HG03060 (cell line): ENCODE measurements at regions not wholly inside any gene's neighbourhood (a gene's known extent, or its start where the extent isn't known, plus 50 kb on each side); places are given as distances from the start of the nearest gene placed in this dataset.
"Not testable (repeated sequence)": the region's sequence is repeated elsewhere in the genome, so short reads cannot be mapped to it uniquely, and the experiment has no call there.

ENCODE experiments used
- ATAC-seq: cut with Tn5 transposase; IDR thresholded peaks from one replicate; pipeline ENCODE4 v1.9.1; 2021; ENCODE audit warnings: low read depth, moderate number of reproducible peaks; ENCODE audit not compliant: unreplicated experiment

- ATAC-seq: no peak
Measured at GRCh38 chr6:139983555-139984276, 609.3 kb upstream of the CITED2 start.

DNA sequence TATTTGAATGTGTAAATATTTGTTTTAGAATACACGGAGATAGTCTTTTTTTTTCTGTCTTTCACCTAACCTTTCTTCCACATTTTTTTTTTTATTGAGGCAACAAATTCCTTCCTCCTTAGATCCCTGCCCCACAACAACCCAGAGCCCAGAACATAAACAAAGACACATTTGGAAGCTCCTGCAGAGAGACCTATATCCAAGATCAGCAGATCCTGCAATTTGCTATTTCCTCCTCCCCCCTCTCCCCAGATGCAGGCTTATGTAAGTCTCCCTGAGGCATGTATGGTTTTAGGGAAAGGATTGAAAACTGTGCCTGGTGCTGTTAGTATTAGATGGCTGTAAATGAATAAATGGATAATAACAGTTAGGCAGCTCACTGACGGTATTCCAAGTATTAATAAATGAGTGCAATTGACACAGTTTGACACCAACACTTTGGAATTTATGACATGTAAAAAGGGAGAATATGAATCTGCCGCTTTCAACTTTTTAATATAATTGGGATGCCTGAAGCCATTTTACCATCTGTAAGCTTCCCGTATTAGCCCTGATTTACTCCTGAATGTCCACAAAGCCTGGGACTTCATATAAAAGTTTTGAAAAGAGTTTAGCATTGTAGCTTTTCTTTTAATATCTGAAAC lies 608.3 kb upstream of the CITED2 start:
- no peak for ATAC-seq

- ATAC-seq: no peak
Measured at GRCh38 chr6:139982195-139982594, 607.7 kb upstream of the CITED2 start.

- no peak for ATAC-seq
Measured at GRCh38 chr6:139981768-139982181, 607.3 kb upstream of the CITED2 start.

GRCh38 chr6:139981066-139981624 lies 606.7 kb upstream of the CITED2 start:
- no peak for ATAC-seq

DNA sequence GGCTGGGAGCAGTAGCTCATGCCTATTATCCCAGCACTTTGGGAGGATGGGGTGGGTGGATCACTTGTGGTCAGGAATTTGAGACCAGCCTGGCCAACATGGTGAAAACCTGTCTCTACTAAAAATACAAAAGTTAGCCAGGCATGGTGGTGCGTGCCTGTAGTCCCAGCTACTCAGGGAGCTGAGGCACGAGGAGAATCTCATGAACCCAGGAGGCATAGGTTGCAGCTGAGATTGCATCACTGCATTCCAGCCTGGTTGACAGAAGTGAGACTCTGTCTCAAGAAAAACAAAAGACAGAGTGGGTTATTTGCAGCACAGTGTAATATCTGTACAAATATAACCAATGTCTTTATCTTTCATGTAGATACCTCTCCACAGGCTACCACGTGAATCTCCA lies 606.2 kb upstream of the CITED2 start:
- ATAC-seq: not testable (repeated sequence)

DNA sequence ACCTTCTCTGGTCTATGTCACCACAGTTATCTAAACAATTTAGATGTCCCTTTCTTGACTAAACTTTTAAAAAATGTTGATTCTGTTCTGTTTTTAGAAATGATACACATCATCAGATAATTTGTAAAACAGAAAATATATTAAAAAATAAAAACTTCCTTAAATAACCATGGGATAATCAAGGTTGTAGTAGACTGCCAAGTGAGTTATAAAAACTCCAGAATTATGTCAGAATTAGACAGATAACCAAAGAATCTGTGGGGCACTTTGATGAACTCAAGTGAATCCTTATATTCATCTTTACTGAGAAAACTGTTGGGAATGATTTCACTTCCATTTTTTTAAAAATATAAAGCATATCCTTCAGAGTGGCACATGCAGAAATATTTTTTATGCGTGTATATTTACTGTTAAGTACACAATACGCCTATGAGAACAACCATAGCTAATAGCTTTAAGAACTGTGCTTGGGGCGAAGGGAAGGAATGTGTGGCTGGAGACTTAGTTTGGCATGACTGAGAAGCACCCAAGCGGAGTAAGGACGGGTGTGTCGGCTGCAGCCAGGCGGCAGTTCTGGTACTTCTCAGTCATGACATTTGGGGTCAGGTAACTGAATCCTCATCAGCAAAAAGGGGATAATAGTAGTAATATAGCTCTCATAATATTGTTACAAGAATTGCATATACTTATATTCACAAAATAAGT lies 604.7 kb upstream of the CITED2 start:
- no peak for ATAC-seq

DNA sequence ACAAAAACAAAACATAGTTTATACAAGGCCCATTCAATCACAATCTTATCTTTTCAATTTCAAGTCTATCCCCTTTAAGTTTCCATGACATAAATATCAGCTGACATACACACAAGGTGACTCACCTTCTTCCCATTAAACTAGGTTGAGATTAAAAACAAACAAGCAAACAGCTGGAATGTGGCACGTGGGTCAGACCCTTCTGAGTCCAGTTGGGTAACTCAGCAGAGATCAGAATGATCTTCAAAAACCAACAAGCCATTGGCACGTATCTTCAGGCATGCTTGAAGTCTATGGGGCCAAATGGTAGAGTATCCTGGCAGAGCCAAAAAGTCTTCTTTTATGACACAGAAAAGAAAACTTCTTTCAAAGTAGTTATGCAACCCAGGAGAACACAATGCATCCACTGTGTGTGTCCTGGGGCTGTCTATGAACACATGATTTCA lies 603.5 kb upstream of the CITED2 start:
- no peak for ATAC-seq

- no peak for ATAC-seq
Measured at GRCh38 chr6:139973669-139974344, 599.4 kb upstream of the CITED2 start.

- ATAC-seq: no peak
Measured at GRCh38 chr6:139972116-139972515, 597.7 kb upstream of the CITED2 start.

DNA sequence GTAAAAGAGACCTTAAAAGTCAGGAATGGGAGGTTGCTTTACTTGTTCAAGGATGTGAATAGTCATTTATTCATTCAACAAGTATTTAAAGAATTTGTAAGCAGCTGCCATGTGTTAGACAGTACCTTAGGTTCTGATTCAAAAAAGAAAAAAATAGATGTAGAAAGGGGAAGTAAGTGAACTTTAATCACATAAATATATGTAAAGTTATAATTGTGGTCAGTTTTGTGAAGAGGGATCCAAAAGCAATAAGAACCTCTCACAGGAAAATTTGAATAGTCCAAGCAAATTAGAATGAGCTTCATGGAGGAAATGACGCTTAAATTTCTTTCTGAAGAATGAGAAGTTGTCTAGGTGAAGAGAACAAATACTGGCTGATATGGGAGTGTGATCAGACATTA lies 596.1 kb upstream of the CITED2 start:
- no peak for ATAC-seq

DNA sequence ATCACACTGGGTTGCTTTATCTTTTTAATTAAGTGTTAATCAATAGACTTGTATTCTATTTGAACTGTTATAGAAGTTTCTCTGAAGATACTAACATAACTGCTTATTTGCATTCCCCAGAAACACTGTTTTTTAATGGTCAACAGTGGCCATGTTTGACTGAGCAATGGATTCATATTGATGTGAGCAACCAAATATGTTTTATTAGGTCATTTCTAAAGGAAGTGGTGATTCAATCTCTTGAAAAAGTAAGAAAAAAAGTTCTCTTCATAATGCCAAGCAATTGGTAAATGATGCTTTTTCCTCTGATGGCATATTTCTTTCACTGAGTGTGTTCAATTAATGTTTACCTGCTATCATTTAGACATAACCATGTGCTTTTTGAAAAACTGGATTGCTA lies 593.0 kb upstream of the CITED2 start:
- ATAC-seq: no peak

GRCh38 chr6:139965393-139965792 lies 590.9 kb upstream of the CITED2 start:
- no peak for ATAC-seq

- no peak for ATAC-seq
Measured at GRCh38 chr6:139964737-139965136, 590.3 kb upstream of the CITED2 start.

GRCh38 chr6:139962654-139963347 lies 588.4 kb upstream of the CITED2 start:
- ATAC-seq: no peak

- ATAC-seq: no peak
Measured at GRCh38 chr6:139961190-139961589, 586.7 kb upstream of the CITED2 start.

- no peak for ATAC-seq
Measured at GRCh38 chr6:139960671-139961070, 586.2 kb upstream of the CITED2 start.

DNA sequence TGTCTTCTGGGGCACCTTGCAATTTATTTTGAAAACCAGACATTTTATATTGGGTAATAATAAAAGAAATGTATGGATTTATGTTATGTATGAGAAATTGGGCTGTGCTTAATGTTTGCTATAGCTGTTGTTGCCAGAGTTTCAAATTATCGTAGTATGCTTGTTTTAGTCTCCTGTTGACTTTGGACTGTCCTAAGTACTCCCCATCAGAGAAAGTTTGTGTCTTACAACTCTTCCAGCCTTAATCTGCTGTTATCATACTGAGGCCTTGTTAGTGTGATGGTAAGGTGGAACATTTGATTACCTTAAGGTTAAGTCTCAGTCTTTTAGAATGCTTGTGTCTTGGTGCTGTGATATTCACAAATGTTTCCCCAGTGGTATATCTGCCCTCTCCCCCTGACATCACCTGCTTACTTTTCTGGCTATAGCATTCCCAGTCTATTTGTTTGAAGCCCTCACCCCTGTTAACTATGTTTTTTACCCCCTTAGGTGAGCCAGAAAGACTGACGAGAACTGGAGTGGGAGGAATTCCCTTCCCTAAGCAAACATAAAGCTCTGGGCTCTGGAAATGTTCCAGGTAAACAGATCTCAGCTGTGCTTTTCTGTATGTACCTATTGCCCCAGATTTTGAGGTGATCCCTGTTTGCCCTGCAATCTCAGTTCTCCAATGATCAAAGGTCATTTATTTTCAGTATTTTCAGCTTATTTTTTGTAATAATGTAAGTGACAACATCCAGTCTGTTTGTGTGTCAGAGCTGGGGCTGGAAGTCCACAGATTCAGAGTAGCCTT lies 581.1 kb upstream of the CITED2 start:
- ATAC-seq: no peak

- no peak for ATAC-seq
Measured at GRCh38 chr6:139954463-139955071, 580.1 kb upstream of the CITED2 start.
